ENCODE measurements at regions not wholly inside any gene's neighbourhood (a gene's known extent, or its start where the extent isn't known, plus 50 kb on each side); places are given as distances from the start of the nearest gene placed in this dataset.

GRCh38 chr1:42043811-42044210 lies 109.4 kb upstream of the GUCA2B start:
- no peak for DNase-seq (ENCODE audit: low read depth in 1 of 2, low spot score in 1 of 2)
- H3K27ac ChIP-seq, result no peak overlapping the region
- 63% methylated on average over 1 of the region's 1 CpG for WGBS (ENCODE audit: missing lambda C conversion rate)
- H3K4me2 ChIP-seq, result no peak overlapping the region
- CTCF ChIA-PET, result interaction anchor here (0.6 kb wide), 1 partner anchor 195 kb away, joined by 7 read pairs; no protein-coding TSS in a partner anchor
- no peak for FAIRE-seq
- no peak overlapping the region for H3K4me3 ChIP-seq
- H3K9me3 ChIP-seq, result no peaks in the 10 kb centered on the region
- no peaks in the 10 kb centered on the region for H3K4me1 ChIP-seq
- POLR2A ChIA-PET, result no interaction called here
- no peak for TF ChIP-seq EHF (CRISPR knock-in tag; IDR thresholded peaks at IDR 0.05)
- no peak for TF ChIP-seq FOXS1 (CRISPR knock-in tag; IDR thresholded peaks at IDR 0.05)
- TF ChIP-seq NR3C1 (IDR thresholded peaks at IDR 0.05), result no peak
- no peak for TF ChIP-seq BCL3 (IDR thresholded peaks at IDR 0.05)
- no peak for TF ChIP-seq KDM5A (IDR thresholded peaks at IDR 0.05)
- no peak for TF ChIP-seq MAFK (IDR thresholded peaks at IDR 0.05; ENCODE audit: partially characterized antibody)
- no peak for TF ChIP-seq PBX3 (IDR thresholded peaks at IDR 0.05)
- no peak for TF ChIP-seq KDM1A (IDR thresholded peaks at IDR 0.05; ENCODE audit: low read depth)
- TF ChIP-seq POLR2AphosphoS2 (conservative IDR thresholded peaks at IDR 0.05; ENCODE audit: low read length), result no peak
- TF ChIP-seq RAD21 (conservative IDR thresholded peaks at IDR 0.05 in 1 of 2, IDR thresholded peaks at IDR 0.05 in 1 of 2), result no peak
- no peak for ATAC-seq

GRCh38 chr1:42043182-42043581 lies 110.0 kb upstream of the GUCA2B start:
- ChIA-PET CTCF (interaction anchor here (0.6 kb wide), 1 partner anchor 194 kb away, joined by 7 read pairs; no protein-coding TSS in a partner anchor), POLR2A (no interaction called here)
- no peak overlapping the region for H3K4me3 ChIP-seq
- no peak for TF ChIP-seq ZSCAN20 (CRISPR knock-in tag; IDR thresholded peaks at IDR 0.05)
- no peak for TF ChIP-seq ESRRA (IDR thresholded peaks at IDR 0.05; ENCODE audit: borderline replicate concordance, low read length)
- no peak for TF ChIP-seq CBX2 (IDR thresholded peaks at IDR 0.05; ENCODE audit: borderline replicate concordance, low read depth)
- TF ChIP-seq MAX (IDR thresholded peaks at IDR 0.05), result no peak
- TF ChIP-seq EHMT2 (IDR thresholded peaks at IDR 0.05; ENCODE audit: low read depth), result no peak
- no peak for TF ChIP-seq EHF (CRISPR knock-in tag; IDR thresholded peaks at IDR 0.05)
- no peak for TF ChIP-seq MAZ (IDR thresholded peaks at IDR 0.05; ENCODE audit: borderline replicate concordance, low read depth, low read length)
- no peak for TF ChIP-seq RAD21 (conservative IDR thresholded peaks at IDR 0.05 in 1 of 2, IDR thresholded peaks at IDR 0.05 in 1 of 2)
- no peak for TF ChIP-seq POLR2A (IDR thresholded peaks at IDR 0.05; ENCODE audit: low read length)
- TF ChIP-seq TFCP2L1 (CRISPR knock-in tag; IDR thresholded peaks at IDR 0.05), result no peak
- TF ChIP-seq RFX5 (IDR thresholded peaks at IDR 0.05), result no peak
- no peaks in the 10 kb centered on the region for H3K9me3 ChIP-seq
- no peaks in the 10 kb centered on the region for H3K4me1 ChIP-seq
- WGBS (ENCODE audit: missing lambda C conversion rate), result 32% methylated on average over 2 of the region's 2 CpGs
- DNase-seq (ENCODE audit: low read depth in 1 of 2, low spot score in 1 of 2) (no peak), FAIRE-seq (no peak), ATAC-seq (no peak)
- H3K27ac ChIP-seq, result no peak overlapping the region
- no peak overlapping the region for H3K4me2 ChIP-seq

- H3K4me1 ChIP-seq, result no peaks in the 10 kb centered on the region
- FAIRE-seq, result no peak
- POLR2A ChIA-PET, result no interaction called here
- 60% methylated on average over 14 of the region's 17 CpGs for WGBS (ENCODE audit: missing lambda C conversion rate)
- DNase-seq (ENCODE audit: low read depth in 1 of 2, low spot score in 1 of 2), result no peak
- H3K4me2 ChIP-seq, result no peak overlapping the region
- H3K27ac ChIP-seq, result no peak overlapping the region
- ATAC-seq, result no peak
- H3K4me3 ChIP-seq, result no peak overlapping the region
- CTCF ChIA-PET, result interaction anchor here (0.9 kb wide), 1 partner anchor 135 kb away, joined by 3 read pairs; no protein-coding TSS in a partner anchor
- TF ChIP-seq POLR2A (IDR thresholded peaks at IDR 0.05; ENCODE audit: low read length), result no peak
- TF ChIP-seq EP300 (IDR thresholded peaks at IDR 0.05), result no peak
- TF ChIP-seq HES2 (IDR thresholded peaks at IDR 0.05), result no peak
- TF ChIP-seq ZFP36 (IDR thresholded peaks at IDR 0.05; ENCODE audit: borderline replicate concordance, partially characterized antibody), result no peak
- TF ChIP-seq REST (IDR thresholded peaks at IDR 0.05), result no peak
- TF ChIP-seq E2F6 (IDR thresholded peaks at IDR 0.05; ENCODE audit: borderline replicate concordance, low read depth), result no peak
- TF ChIP-seq RFX5 (IDR thresholded peaks at IDR 0.05), result no peak
- TF ChIP-seq FOSL2 (IDR thresholded peaks at IDR 0.05), result no peak
- no peak for TF ChIP-seq FOSL2 (CRISPR knock-in tag; IDR thresholded peaks at IDR 0.05)
- TF ChIP-seq POLR2AphosphoS2 (conservative IDR thresholded peaks at IDR 0.05; ENCODE audit: low read length), result no peak
- H3K9me3 ChIP-seq, result no peaks in the 10 kb centered on the region
Measured at GRCh38 chr1:42041031-42041430, 112.2 kb upstream of the GUCA2B start.
